Transverse colon (tissue), 4 donors: ENCODE measurements at regions not wholly inside any gene's neighbourhood (a gene's known extent, or its start where the extent isn't known, plus 50 kb on each side); places are given as distances from the start of the nearest gene placed in this dataset.

ENCODE experiments used
- CTCF ChIP-seq, 5 experiments: fragments of 200-600 bp in 3 of 5; fragments of 450-650 bp in 2 of 5; sonication (generic) in 3 of 5; IDR thresholded peaks; 1 replicate in 2 of 5; 2 replicates in 3 of 5; pipeline ENCODE4 v1.5.1; 2016 to 2017; ENCODE audit warnings: antibody characterized with exemption in 5 of 5, inconsistent platforms in 3 of 5, mild to moderate bottlenecking in 2 of 5, moderate library complexity in 1 of 5
- EP300 ChIP-seq: sonication (generic); formaldehyde crosslinking; IDR thresholded peaks from one replicate; pipeline ENCODE4 v1.6.1; 2017; ENCODE audit warnings: antibody characterized with exemption, low read depth
- POLR2A ChIP-seq: fragments of 450-650 bp; IDR thresholded peaks from one replicate; pipeline ENCODE4 v1.6.1; 2016; ENCODE audit warnings: antibody characterized with exemption, mild to moderate bottlenecking, moderate library complexity
- POLR2AphosphoS5 ChIP-seq, 3 donors: sonication (generic); formaldehyde crosslinking; IDR thresholded peaks; one replicate each; pipeline ENCODE4 v1.6.1; 2016; ENCODE audit warnings: antibody characterized with exemption in 3 of 3

DNA sequence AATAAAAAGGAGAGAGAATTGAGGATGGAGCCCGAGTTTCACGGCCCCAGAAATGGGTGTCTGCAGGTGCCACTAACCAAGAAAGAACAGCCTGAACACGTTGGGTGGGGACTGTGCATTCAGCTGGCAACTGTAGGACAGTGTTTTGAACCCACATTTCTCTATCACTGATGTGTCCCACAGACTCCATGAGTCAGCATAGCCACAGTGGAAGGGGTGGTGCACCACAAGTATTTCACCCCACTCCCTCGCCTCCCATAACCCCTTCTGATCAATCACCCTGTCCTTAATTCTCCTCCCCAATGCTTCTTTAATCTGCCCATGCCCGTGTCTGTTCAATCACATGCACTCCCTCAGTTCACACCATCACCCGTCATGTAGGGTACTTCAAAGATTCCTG lies 291.5 kb downstream of the ZNF516 start:
- TF ChIP-seq CTCF (IDR thresholded peaks at IDR 0.05) (no peak), POLR2A (no peak), POLR2AphosphoS5 (IDR thresholded peaks at IDR 0.05) (no peak), EP300 (no peak)
